ENCODE measurements at regions not wholly inside any gene's neighbourhood (a gene's known extent, or its start where the extent isn't known, plus 50 kb on each side); places are given as distances from the start of the nearest gene placed in this dataset.

DNA sequence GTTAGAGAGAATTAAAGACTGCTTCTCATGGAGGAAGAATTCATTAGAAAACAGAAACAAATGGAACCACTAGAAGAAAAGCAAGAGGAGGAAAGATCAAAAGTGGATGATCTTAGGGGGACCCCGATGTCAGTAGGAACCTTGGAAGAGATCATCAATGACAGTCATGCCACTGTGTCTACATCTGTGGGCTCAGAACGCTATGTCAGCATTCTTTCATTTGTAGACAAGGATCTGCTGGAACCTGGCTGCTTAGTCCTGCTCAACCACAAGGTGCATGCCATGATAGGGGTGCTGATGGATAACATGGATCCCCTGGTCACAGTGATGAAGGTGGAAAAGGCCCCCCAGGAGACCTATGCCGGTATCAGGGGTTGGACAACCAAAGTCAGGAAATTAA, 154.4 kb upstream of the CHRM2 start:
- no peak overlapping the region for H3K4me3 ChIP-seq (replicated peaks in 1 of 2; ENCODE audit: low read depth in 2 of 2, low read length in 2 of 2)
- TF ChIP-seq CTCF (IDR thresholded peaks at IDR 0.05; ENCODE audit: low read depth, low read length), result no peak
- no peak for DNase-seq (ENCODE audit: low read depth in 2 of 2)

DNA sequence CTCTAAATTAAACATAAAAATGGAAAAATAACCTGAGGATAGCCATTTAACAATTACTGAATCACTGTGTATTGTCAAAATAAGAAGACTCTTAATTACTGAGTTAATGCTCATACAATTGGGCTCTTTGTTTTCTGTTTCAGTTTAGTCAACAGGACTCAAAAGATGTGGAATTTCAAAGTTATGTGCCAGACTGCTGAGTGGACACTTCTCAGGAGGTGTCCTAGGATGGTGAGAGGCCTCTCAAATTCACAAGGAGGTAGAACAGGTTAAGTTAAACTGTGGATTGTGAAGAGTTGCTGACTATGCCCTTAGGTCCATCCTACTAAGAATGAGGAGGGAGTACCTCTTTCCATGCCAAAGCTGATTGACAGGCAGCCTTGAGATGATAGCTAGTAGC, 157.7 kb upstream of the CHRM2 start:
- no peak for TF ChIP-seq CTCF (IDR thresholded peaks at IDR 0.05; ENCODE audit: low read depth, low read length)
- no peak for DNase-seq (ENCODE audit: low read depth in 2 of 2)
- no peak overlapping the region for H3K4me3 ChIP-seq (replicated peaks in 1 of 2; ENCODE audit: low read depth in 2 of 2, low read length in 2 of 2)

DNA sequence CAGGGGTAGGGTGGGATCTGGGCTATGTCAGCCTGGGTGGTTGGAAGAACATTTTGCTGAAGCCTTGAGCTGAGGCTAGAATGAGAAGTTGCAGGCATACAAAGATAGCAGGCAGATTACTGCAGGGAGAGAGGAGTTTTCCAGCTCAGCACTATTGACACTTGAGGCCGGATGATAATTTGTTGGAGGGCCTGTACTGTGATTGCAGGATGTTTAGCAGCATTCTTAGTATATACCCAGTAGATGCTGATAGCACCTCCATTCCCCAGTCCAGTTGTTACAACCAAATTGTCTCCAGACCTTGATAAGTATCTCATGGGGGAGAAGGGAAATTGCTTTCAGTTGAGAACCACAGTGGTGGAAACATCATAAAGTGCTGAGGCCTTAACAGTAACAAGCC, 158.6 kb upstream of the CHRM2 start:
- no peak for TF ChIP-seq CTCF (IDR thresholded peaks at IDR 0.05; ENCODE audit: low read depth, low read length)
- H3K4me3 ChIP-seq (replicated peaks in 1 of 2; ENCODE audit: low read depth in 2 of 2, low read length in 2 of 2), result no peak overlapping the region
- DNase-seq (ENCODE audit: low read depth in 2 of 2), result no peak

DNA sequence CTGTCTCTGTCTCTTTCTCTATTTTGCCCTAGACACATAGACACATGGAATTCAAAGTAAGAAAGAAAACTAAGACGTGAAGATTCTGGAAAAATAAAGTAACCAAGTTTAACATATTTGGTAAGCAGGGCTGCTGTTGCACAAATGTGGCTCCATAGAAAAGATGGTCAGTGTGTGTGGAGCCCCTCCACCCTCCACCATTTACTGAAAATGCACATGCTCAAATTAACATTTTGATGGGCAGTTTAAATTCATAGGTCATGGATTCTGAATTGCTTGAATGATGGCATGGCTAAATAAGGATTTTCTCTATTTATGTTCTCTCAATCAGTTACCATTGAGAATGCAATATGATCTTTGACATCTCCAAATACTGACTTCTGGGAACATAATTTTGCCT, 165.5 kb upstream of the CHRM2 start:
- DNase-seq (ENCODE audit: low read depth in 2 of 2), result no peak
- H3K4me3 ChIP-seq (replicated peaks in 1 of 2; ENCODE audit: low read depth in 2 of 2, low read length in 2 of 2), result no peak overlapping the region
- TF ChIP-seq CTCF (IDR thresholded peaks at IDR 0.05; ENCODE audit: low read depth, low read length), result no peak

DNA sequence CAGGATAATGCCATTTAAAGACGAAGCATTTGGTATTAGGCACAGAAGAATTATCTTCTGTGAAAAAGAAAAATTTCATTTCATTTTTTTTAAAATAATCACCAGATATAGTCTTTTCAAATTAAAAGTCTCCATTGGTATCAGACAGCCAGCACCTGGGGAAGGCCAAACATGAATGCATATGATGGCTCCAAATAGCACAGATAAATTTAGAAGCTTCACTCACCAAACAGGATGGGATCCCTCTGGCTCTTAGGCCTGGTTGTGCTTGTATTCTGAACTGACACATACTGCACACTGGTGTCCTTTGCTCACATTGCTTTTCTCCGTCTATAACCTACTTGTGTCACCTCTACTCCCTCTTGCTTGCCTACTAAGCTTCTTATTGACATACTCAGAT, 169.5 kb upstream of the CHRM2 start:
- DNase-seq (ENCODE audit: low read depth in 2 of 2), result no peak
- no peak overlapping the region for H3K4me3 ChIP-seq (replicated peaks in 1 of 2; ENCODE audit: low read depth in 2 of 2, low read length in 2 of 2)

GRCh38 chr7:136698231-136698630, 170.2 kb upstream of the CHRM2 start:
- peak in 1 of 2 donors; percentile 34 for DNase-seq (ENCODE audit: low read depth in 2 of 2)
- TF ChIP-seq CTCF (IDR thresholded peaks at IDR 0.05; ENCODE audit: low read depth, low read length), result no peak
- H3K4me3 ChIP-seq (replicated peaks in 1 of 2; ENCODE audit: low read depth in 2 of 2, low read length in 2 of 2), result no peak overlapping the region

More for the DNA sequence above, 169.5 kb upstream of the CHRM2 start:
- TF ChIP-seq CTCF (IDR thresholded peaks at IDR 0.05; ENCODE audit: low read depth, low read length), result no peak

DNA sequence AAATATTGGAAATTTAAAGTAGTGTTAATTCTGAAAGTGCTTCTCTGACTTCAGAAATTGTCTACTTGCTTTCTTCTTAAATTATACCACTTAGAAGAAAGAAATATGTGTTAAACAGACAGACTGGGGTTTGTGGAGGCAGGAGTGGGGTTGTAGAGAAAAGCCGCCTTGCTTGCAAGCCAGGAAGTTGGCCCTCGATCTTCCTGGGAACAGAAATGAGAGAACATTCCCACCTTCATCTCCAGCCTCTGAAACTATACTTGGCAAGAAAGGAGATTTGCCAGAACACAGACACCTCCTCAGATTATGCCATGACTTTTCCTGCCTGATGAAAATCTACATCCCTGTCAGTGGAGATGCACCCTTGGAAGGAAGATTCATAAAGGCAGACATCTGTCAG, 171.2 kb upstream of the CHRM2 start:
- DNase-seq (ENCODE audit: low read depth in 2 of 2), result no peak

More for the DNA sequence above, 171.2 kb upstream of the CHRM2 start:
- no peak for TF ChIP-seq CTCF (IDR thresholded peaks at IDR 0.05; ENCODE audit: low read depth, low read length)
- H3K4me3 ChIP-seq (replicated peaks in 1 of 2; ENCODE audit: low read depth in 2 of 2, low read length in 2 of 2), result no peak overlapping the region
